Kidney (tissue), 13 donors: ENCODE measurements at regions not wholly inside any gene's neighbourhood (a gene's known extent, or its start where the extent isn't known, plus 50 kb on each side); places are given as distances from the start of the nearest gene placed in this dataset.

Experiments used
- DNase-seq, 5 donors: peaks; one replicate each; pipeline ENCODE4 v3.0.0-alpha.2; 2013 to 2020
- FAIRE-seq: peaks from 2 replicates; lab custom pipeline; 2012; peaks lifted over from hg19 to GRCh38; lab: Jason Lieb, UNC
- H3K27ac ChIP-seq, 2 donors: one replicate each; pipeline ENCODE4 v1.7.0; 2013; ENCODE audit warnings: low read depth in 2 of 2, low read length in 2 of 2, inconsistent platforms in 1 of 2
- H3K27me3 ChIP-seq: one replicate; pipeline ENCODE4 v1.7.1; 2013; ENCODE audit warnings: low read length, inconsistent platforms; ENCODE audit not compliant: control insufficient read depth, insufficient read depth
- H3K36me3 ChIP-seq, 3 donors: one replicate each; pipeline versions ENCODE4 v1.7.0 to v1.7.1; 2013; ENCODE audit warnings: low read length in 3 of 3, control low read depth in 1 of 3, inconsistent platforms in 1 of 3; ENCODE audit not compliant: insufficient read depth in 3 of 3, control insufficient read depth in 2 of 3
- H3K4me1 ChIP-seq, 3 donors: one replicate each; pipeline versions ENCODE4 v1.7.0 to v1.7.1; 2013; ENCODE audit warnings: low read length in 3 of 3, inconsistent platforms in 1 of 3, low read depth in 1 of 3; ENCODE audit not compliant: control insufficient read depth in 2 of 3, insufficient read depth in 2 of 3
- H3K4me3 ChIP-seq, 3 donors: one replicate each; pipeline versions ENCODE4 v1.7.0 to v1.8.1; 2013; ENCODE audit warnings: low read length in 3 of 3, control low read depth in 1 of 3, inconsistent platforms in 1 of 3
- H3K9ac ChIP-seq, 3 donors: one replicate each; pipeline versions ENCODE4 v1.7.0 to v1.7.1; 2013; ENCODE audit warnings: low read length in 3 of 3, control low read depth in 1 of 3, inconsistent platforms in 1 of 3
- H3K9me3 ChIP-seq, 3 donors: one replicate each; pipeline versions ENCODE4 v1.7.0 to v1.7.1; 2013; ENCODE audit warnings: low read length in 3 of 3, control low read depth in 1 of 3, inconsistent platforms in 1 of 3; ENCODE audit not compliant: control insufficient read depth in 2 of 3, insufficient read depth in 1 of 3
- CTCF ChIP-seq: IDR thresholded peaks from 3 replicates; pipeline ENCODE4 v1.5.1; 2012; ENCODE audit warnings: mild to moderate bottlenecking, moderate library complexity, borderline replicate concordance; ENCODE audit not compliant: insufficient read depth; ENCODE audit errors: extremely low read depth
- intact Hi-C: fragments of 100-400 bp; cut with DNase I; formaldehyde crosslinking; loops from one replicate; pipeline ENCODE4 v1.11.1; 2022
- donor health status: control.
- donor health status: control.
- donor health status: control.
- donor health status: control.
- donor health status: control.
- donor health status: DM: yes; HTN: yes; CAD: no.
- donor health status: Normal renal cell carcinoma (clear cell type).

DNA sequence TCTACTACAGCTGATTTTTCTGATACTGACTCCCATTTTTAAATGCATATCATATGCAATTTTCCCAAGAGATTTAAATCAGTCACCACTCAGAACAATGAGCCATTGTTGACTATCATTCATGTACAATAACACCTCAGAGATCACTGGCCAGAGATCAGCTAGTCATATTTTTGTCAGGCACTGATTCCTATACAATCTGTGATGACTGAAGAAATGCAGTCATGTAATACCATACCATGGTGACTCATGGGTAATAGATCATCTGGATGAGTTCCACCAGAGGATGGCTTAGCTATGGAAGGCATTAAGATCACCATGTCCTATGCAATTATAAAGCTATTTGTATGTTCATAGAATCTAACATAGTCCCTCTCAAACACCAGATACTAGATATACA is 285.7 kb upstream of the DCC start:
- DNase-seq (no peak), FAIRE-seq (no peak)
- intact Hi-C loops: no loop called here
- Histone ChIP-seq H3K4me1 (no peaks in the 10 kb centered on the region), H3K9me3 (no peaks in the 10 kb centered on the region), H3K27me3 (no peaks in the 10 kb centered on the region), H3K4me3 (no peak overlapping the region), H3K27ac (no peak overlapping the region), H3K36me3 (no peaks in the 10 kb centered on the region), H3K9ac (no peak overlapping the region)
- TF ChIP-seq CTCF: no peak

DNA sequence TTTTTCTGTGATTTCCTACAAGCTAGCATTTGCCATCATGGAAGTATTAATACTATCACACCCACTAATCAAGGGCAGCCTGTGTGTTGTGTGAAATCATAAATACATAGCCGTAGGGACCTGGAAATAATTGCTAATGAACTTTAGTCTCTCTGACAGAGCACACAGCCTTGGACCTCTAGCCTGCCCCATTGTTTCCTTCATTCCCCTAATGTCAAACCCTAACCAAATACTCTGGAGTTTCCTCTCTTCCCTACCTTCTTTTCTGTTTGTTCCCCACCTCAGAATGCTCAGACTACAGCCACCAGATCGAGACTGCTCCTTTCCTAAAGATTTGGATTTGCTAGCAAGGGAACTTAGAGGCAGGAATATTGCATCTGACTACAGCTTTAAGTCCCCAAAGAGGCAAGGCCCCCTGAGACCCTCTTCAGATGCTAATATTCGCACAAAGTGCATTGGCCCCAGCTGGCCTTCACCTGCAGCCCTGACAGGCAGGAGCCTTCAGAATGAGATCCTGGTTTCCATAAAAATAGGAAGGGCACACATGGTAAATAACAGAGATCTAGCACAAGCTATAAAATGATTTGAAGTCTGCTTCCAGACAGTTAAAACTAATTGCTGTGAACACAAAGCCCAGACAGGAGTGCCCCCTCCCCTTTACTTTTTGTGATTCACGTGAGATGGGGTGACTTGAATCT is 279.2 kb upstream of the DCC start:
- Histone ChIP-seq H3K9ac (no peak overlapping the region), H3K27me3 (no peaks in the 10 kb centered on the region), H3K27ac (no peak overlapping the region), H3K9me3 (no peaks in the 10 kb centered on the region), H3K4me3 (no peak overlapping the region), H3K36me3 (no peaks in the 10 kb centered on the region), H3K4me1 (no peaks in the 10 kb centered on the region)
- DNase-seq (no peak), FAIRE-seq (no peak)
- TF ChIP-seq CTCF: no peak
- intact Hi-C loops: no loop called here

GRCh38 chr18:52063923-52064322 is 276.1 kb upstream of the DCC start:
- no peak overlapping the region for H3K4me3 ChIP-seq
- intact Hi-C loops: no loop called here
- no peak for TF ChIP-seq CTCF
- FAIRE-seq (no peak), DNase-seq (no peak)
- no peak overlapping the region for H3K9ac ChIP-seq
- H3K27me3 ChIP-seq: no peaks in the 10 kb centered on the region
- no peak overlapping the region for H3K27ac ChIP-seq
- no peaks in the 10 kb centered on the region for H3K4me1 ChIP-seq
- no peaks in the 10 kb centered on the region for H3K36me3 ChIP-seq
- peaks cover 0 to 8% (median 0%) of the 10 kb centered on the region in 3 donors for H3K9me3 ChIP-seq

- no peak overlapping the region for H3K9ac ChIP-seq
- H3K27me3 ChIP-seq: no peaks in the 10 kb centered on the region
- TF ChIP-seq CTCF: no peak
- H3K36me3 ChIP-seq: no peaks in the 10 kb centered on the region
- H3K4me3 ChIP-seq: no peak overlapping the region
- no peak for FAIRE-seq
- no peak overlapping the region for H3K27ac ChIP-seq
- intact Hi-C loops: no loop called here
- peaks cover 0 to 2% (median 0%) of the 10 kb centered on the region in 3 donors for H3K4me1 ChIP-seq
- DNase-seq: peak in 2 of 5 donors; percentile 8 to 17
- H3K9me3 ChIP-seq: peaks cover 0 to 10% (median 0%) of the 10 kb centered on the region in 3 donors
Measured at GRCh38 chr18:52069201-52069600, 270.8 kb upstream of the DCC start.
